K562 (cell line): ENCODE measurements at regions not wholly inside any gene's neighbourhood (a gene's known extent, or its start where the extent isn't known, plus 50 kb on each side); places are given as distances from the start of the nearest gene placed in this dataset.

Experiments
- ATAC-seq: fragments of 200-7000 bp; cut with Tn5 transposase; 3 replicates; pipeline ENCODE4 v1.9.1; 2020; ENCODE audit warnings: moderate library complexity
- BruUV-seq: library from RNA; stranded (reverse); fragments of 400-500 nt; replicated peaks from 2 replicates; lab custom pipeline; 2021; lab: Mats Ljungman, UMichigan
- CTCF ChIA-PET: fragments of 300-600 bp; formaldehyde crosslinking; extraction: SDS; loops from one replicate; lab custom pipeline; 2021; ENCODE audit warnings: low intra/inter-chr PET ratio; lab: Yijun Ruan, JAX
- POLR2A ChIA-PET: fragments of 300-600, 350-650 bp; sonication (Branson Sonifier 250); formaldehyde crosslinking; extraction: SDS; loops from one replicate; lab custom pipeline; 2021; ENCODE audit warnings: antibody characterized with exemption, inconsistent platforms; lab: Yijun Ruan, JAX
- DNase-seq, 4 experiments: peaks; one replicate each; pipeline versions ENCODE4 v3.0.0 to v3.0.0-alpha.2; 2011 to 2018; ENCODE audit warnings: low spot score in 3 of 4, mixed read lengths in 3 of 4; ENCODE audit errors: extremely low read depth in 1 of 4
- FAIRE-seq: peaks from 2 replicates; lab custom pipeline; 2011; peaks lifted over from hg19 to GRCh38; lab: Jason Lieb, UNC
- H2AFZ ChIP-seq: 2 replicates; pipeline ENCODE4 v1.6.0; 2011; ENCODE audit warnings: low read depth, low read length, control low read depth, inconsistent platforms
- H3K27ac ChIP-seq: fragments of 200-600 bp; 3 replicates; pipeline ENCODE4 v1.8.0; 2011; ENCODE audit warnings: low read depth, mild to moderate bottlenecking, control low read depth, inconsistent platforms, low read length, moderate library complexity, mixed read lengths; ENCODE audit errors: extremely low read depth
- H3K27me3 ChIP-seq, 2 experiments: fragments of 300-600 bp in 1 of 2; 2 replicates in 1 of 2; 3 replicates in 1 of 2; pipeline versions ENCODE4 v1.6.0 to v1.8.0; 2011; ENCODE audit warnings: inconsistent platforms in 2 of 2, low read length in 2 of 2, mild to moderate bottlenecking in 1 of 2, mixed read lengths in 1 of 2, moderate library complexity in 1 of 2; ENCODE audit not compliant: control insufficient read depth in 2 of 2, insufficient read depth in 2 of 2
- H3K36me3 ChIP-seq: fragments of 300-600 bp; 3 replicates; pipeline ENCODE4 v1.8.0; 2011; ENCODE audit warnings: mild to moderate bottlenecking, low read length, inconsistent platforms; ENCODE audit not compliant: control insufficient read depth, insufficient read depth
- H3K4me1 ChIP-seq, 2 experiments: fragments of 200-600 bp in 1 of 2; replicated peaks in 1 of 2; 2 replicates in 1 of 2; 3 replicates in 1 of 2; pipeline versions ENCODE4 v1.5.1 to v1.8.0; 2011; ENCODE audit warnings: inconsistent platforms in 2 of 2, low read length in 2 of 2, mild to moderate bottlenecking in 1 of 2, mixed read lengths in 1 of 2, moderate library complexity in 1 of 2; ENCODE audit not compliant: control insufficient read depth in 2 of 2, insufficient read depth in 2 of 2
- H3K4me2 ChIP-seq: 2 replicates; pipeline ENCODE4 v1.6.1; 2011; ENCODE audit warnings: low read length, control low read depth, inconsistent platforms, mixed read lengths; ENCODE audit not compliant: insufficient read depth
- H3K4me3 ChIP-seq: fragments of 200-600 bp; sonication (generic), shearing (Covaris generic); 2 replicates; pipeline ENCODE4 v1.5.1; 2016; ENCODE audit warnings: control low read depth, inconsistent platforms
- H3K79me2 ChIP-seq: fragments of 200-600 bp; 3 replicates; pipeline ENCODE4 v1.8.0; 2011; ENCODE audit warnings: low read length, inconsistent platforms; ENCODE audit not compliant: control insufficient read depth, insufficient read depth
- H3K9ac ChIP-seq, 2 experiments: 2 replicates each; pipeline versions ENCODE4 v1.6.0 to v1.6.1; 2011; ENCODE audit warnings: low read depth in 2 of 2, low read length in 2 of 2, control low read depth in 1 of 2, inconsistent platforms in 1 of 2, mild to moderate bottlenecking in 1 of 2, mixed read lengths in 1 of 2; ENCODE audit not compliant: insufficient read depth in 1 of 2
- H3K9me1 ChIP-seq: one replicate; pipeline ENCODE4 v1.6.0; 2011; ENCODE audit warnings: inconsistent platforms, mild to moderate bottlenecking, low read length, moderate library complexity; ENCODE audit not compliant: control insufficient read depth, insufficient read depth
- H3K9me3 ChIP-seq: replicated peaks from 2 replicates; pipeline ENCODE4 v1.5.1; 2011; ENCODE audit warnings: low read depth, low read length, inconsistent platforms; ENCODE audit not compliant: control insufficient read depth, insufficient read depth
- H4K20me1 ChIP-seq: replicated peaks from 2 replicates; pipeline ENCODE4 v1.6.1; 2011; ENCODE audit warnings: low read length, inconsistent platforms, mixed read lengths; ENCODE audit not compliant: control insufficient read depth, insufficient read depth
- CCNT2 ChIP-seq: IDR thresholded peaks from 2 replicates; pipeline ENCODE4 v1.6.1; 2011; ENCODE audit warnings: borderline replicate concordance, low read depth, mild to moderate bottlenecking, moderate library complexity, mixed read lengths, low read length; ENCODE audit not compliant: insufficient read length; ENCODE audit errors: extremely low read depth
- FOXJ3 ChIP-seq: sonication (generic); formaldehyde crosslinking; IDR thresholded peaks from 2 replicates; pipeline ENCODE4 v1.4.0; 2020; ENCODE audit warnings: mild to moderate bottlenecking, missing genetic modification reagents
- RBM14 ChIP-seq: fragments of 200-400 bp; formaldehyde crosslinking; IDR thresholded peaks from 2 replicates; pipeline ENCODE4 v1.6.1; 2018; ENCODE audit warnings: low read depth, mild to moderate bottlenecking, low read length, moderate library complexity, borderline replicate concordance; ENCODE audit not compliant: insufficient read depth
- TAF1 ChIP-seq: IDR thresholded peaks from 2 replicates; pipeline ENCODE4 v1.6.1; 2011; ENCODE audit warnings: mild to moderate bottlenecking, low read length, moderate library complexity; ENCODE audit not compliant: insufficient read depth, control insufficient read depth, severe bottlenecking; ENCODE audit errors: extremely low read depth
- TOE1 ChIP-seq, 2 experiments: fragments of 450-650 bp in 1 of 2; sonication (generic) in 1 of 2; formaldehyde crosslinking in 1 of 2; IDR thresholded peaks; 2 replicates each; pipeline versions ENCODE4 v1.7.1 to v1.8.0; 2016 to 2022; ENCODE audit warnings: borderline replicate concordance in 2 of 2, mild to moderate bottlenecking in 2 of 2, antibody characterized with exemption in 1 of 2, inconsistent platforms in 1 of 2, low read depth in 1 of 2, missing genetic modification reagents in 1 of 2, moderate library complexity in 1 of 2
- ZNF408 ChIP-seq: fragments of 250-450 bp; sonication (Bioruptor Pico); IDR thresholded peaks from 2 replicates; pipeline ENCODE4 v1.4.0; 2020; ENCODE audit warnings: low read depth, mild to moderate bottlenecking, moderate library complexity
- WGBS: fragments of 100-300 bp; shearing (Covaris generic); methylation state at CpG from one replicate; pipeline ENCODE4 v1.1.6; 2016; ENCODE audit warnings: low coverage, mixed read lengths; ENCODE audit not compliant: insufficient coverage; ENCODE audit errors: missing lambda C conversion rate; 5-methylcytosine and 5-hydroxymethylcytosine counted together
- in situ Hi-C: fragments of 300-500 bp; cut with MboI; formaldehyde crosslinking; loops from 4 replicates; pipeline ENCODE4 v1.15.0; 2018; ENCODE audit warnings: inconsistent platforms, mixed read lengths
- intact Hi-C: fragments of 100-400 bp; cut with micrococcal nuclease; formaldehyde crosslinking; loops from 2 replicates; pipeline ENCODE4 v1.14.2; 2022

- TF ChIP-seq TOE1 (IDR thresholded peaks at IDR 0.05; ENCODE audit: borderline replicate concordance): no peak
- TF ChIP-seq TOE1 (CRISPR knock-in tag; IDR thresholded peaks at IDR 0.05; ENCODE audit: borderline replicate concordance, low read depth): no peak
- no peak for TF ChIP-seq TAF1
- no peak for TF ChIP-seq RBM14
- TF ChIP-seq FOXJ3 (CRISPR knock-in tag): no peak
- no peak for TF ChIP-seq CCNT2
Measured at GRCh38 chr3:77772459-77772858, 732.6 kb downstream of the ROBO2 start (continued).

GRCh38 chr3:77773084-77773483 is 733.2 kb downstream of the ROBO2 start:
- no peaks in the 10 kb centered on the region for H3K9me1 ChIP-seq
- TF ChIP-seq ZNF408 (CRISPR knock-in tag): no peak
- WGBS: 3% methylated on average over 3 of the region's 3 CpGs
- H3K9me3 ChIP-seq: no peaks in the 10 kb centered on the region
- no peaks in the 10 kb centered on the region for H4K20me1 ChIP-seq
- in situ Hi-C loops: no loop called here
- no TSS peak for BruUV-seq
- H3K36me3 ChIP-seq: no peaks in the 10 kb centered on the region
- no peak overlapping the region for H3K27ac ChIP-seq
- CTCF ChIA-PET: no interaction called here
- no peak overlapping the region for H3K9ac ChIP-seq
- H3K4me1 ChIP-seq: no peaks in the 10 kb centered on the region
- no peak overlapping the region for H3K4me2 ChIP-seq
- no peaks in the 10 kb centered on the region for H3K79me2 ChIP-seq
- FAIRE-seq: no peak
- POLR2A ChIA-PET: no interaction called here
- H3K27me3 ChIP-seq: no peaks in the 10 kb centered on the region
- no peak overlapping the region for H2AFZ ChIP-seq
- intact Hi-C loops: no loop called here
- no peak for ATAC-seq
- no peak for DNase-seq
- no peak overlapping the region for H3K4me3 ChIP-seq
